ENCODE measurements at regions not wholly inside any gene's neighbourhood (a gene's known extent, or its start where the extent isn't known, plus 50 kb on each side); places are given as distances from the start of the nearest gene placed in this dataset.

GRCh38 chr18:10059610-10060468 lies 146.0 kb downstream of the VAPA start:
- peak; percentile 35 to 50 for DNase-seq

- no peak for DNase-seq
Measured at GRCh38 chr18:10060469-10060782, 146.6 kb downstream of the VAPA start.

GRCh38 chr18:10060841-10061240 lies 147.0 kb downstream of the VAPA start:
- no peak for DNase-seq

- no peak for DNase-seq
Measured at GRCh38 chr18:10061566-10062140, 147.8 kb downstream of the VAPA start.

GRCh38 chr18:10062302-10063300 lies 148.8 kb downstream of the VAPA start:
- DNase-seq: no peak

GRCh38 chr18:10063489-10063888 lies 149.7 kb downstream of the VAPA start:
- DNase-seq: no peak

- DNase-seq: no peak
Measured at GRCh38 chr18:10064267-10064666, 150.5 kb downstream of the VAPA start.

- DNase-seq: no peak
Measured at GRCh38 chr18:10065296-10065695, 151.5 kb downstream of the VAPA start.

- no peak for DNase-seq
Measured at GRCh38 chr18:10067670-10068659, 154.1 kb downstream of the VAPA start.

GRCh38 chr18:10068766-10069567 lies 155.2 kb downstream of the VAPA start:
- no peak for DNase-seq

- DNase-seq: no peak
Measured at GRCh38 chr18:10070561-10071000, 156.8 kb downstream of the VAPA start.

- peak in 1 of 2 experiments; percentile 8 for DNase-seq
Measured at GRCh38 chr18:10072671-10073175, 158.9 kb downstream of the VAPA start.

- no peak for DNase-seq
Measured at GRCh38 chr18:10074110-10074509, 160.3 kb downstream of the VAPA start.

GRCh38 chr18:10074728-10075127 lies 160.9 kb downstream of the VAPA start:
- no peak for DNase-seq

- DNase-seq: no peak
Measured at GRCh38 chr18:10076502-10077030, 162.8 kb downstream of the VAPA start.

- DNase-seq: no peak
Measured at GRCh38 chr18:10077986-10078385, 164.2 kb downstream of the VAPA start.

- DNase-seq: no peak
Measured at GRCh38 chr18:10080372-10080771, 166.6 kb downstream of the VAPA start.

- DNase-seq: no peak
Measured at GRCh38 chr18:10081492-10081891, 167.7 kb downstream of the VAPA start.

GRCh38 chr18:10085416-10085815 lies 171.6 kb downstream of the VAPA start:
- no peak for DNase-seq

GRCh38 chr18:10085876-10086275 lies 172.1 kb downstream of the VAPA start:
- DNase-seq: no peak
